ENCODE measurements at regions not wholly inside any gene's neighbourhood (a gene's known extent, or its start where the extent isn't known, plus 50 kb on each side); places are given as distances from the start of the nearest gene placed in this dataset.

DNA sequence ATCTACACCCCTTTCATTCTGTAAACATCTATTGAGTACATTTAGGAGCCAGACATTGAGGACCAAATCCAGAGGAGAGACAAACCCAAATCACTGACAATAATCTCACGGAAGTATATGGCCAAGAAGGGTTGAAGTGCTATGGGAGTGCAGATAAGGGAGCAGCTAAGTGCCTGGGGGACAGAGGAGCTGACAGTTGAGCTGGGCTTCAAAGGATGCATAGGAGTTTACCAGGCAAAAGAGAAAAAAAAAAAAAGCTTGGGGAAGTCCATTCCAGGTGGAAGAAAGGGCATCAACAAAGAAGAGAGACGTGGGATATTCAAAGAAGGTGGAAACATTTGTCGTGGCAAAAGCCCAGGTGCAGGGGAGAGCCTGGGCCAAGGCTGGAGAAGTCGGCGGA is 60.5 kb upstream of the NANOS1 start:
- no peaks in the 10 kb centered on the region for H3K9me3 ChIP-seq (ENCODE audit: severe bottlenecking)
- no peak overlapping the region for H3K4me3 ChIP-seq (ENCODE audit: severe bottlenecking)
- no peaks in the 10 kb centered on the region for H3K27me3 ChIP-seq (ENCODE audit: insufficient read depth, poor library complexity, severe bottlenecking)
- H3K36me3 ChIP-seq (ENCODE audit: low read depth): no peaks in the 10 kb centered on the region
- no peak for DNase-seq (ENCODE audit: low spot score)
- no peak overlapping the region for H3K27ac ChIP-seq (ENCODE audit: poor library complexity, severe bottlenecking)
- TF ChIP-seq, protein P1, sequence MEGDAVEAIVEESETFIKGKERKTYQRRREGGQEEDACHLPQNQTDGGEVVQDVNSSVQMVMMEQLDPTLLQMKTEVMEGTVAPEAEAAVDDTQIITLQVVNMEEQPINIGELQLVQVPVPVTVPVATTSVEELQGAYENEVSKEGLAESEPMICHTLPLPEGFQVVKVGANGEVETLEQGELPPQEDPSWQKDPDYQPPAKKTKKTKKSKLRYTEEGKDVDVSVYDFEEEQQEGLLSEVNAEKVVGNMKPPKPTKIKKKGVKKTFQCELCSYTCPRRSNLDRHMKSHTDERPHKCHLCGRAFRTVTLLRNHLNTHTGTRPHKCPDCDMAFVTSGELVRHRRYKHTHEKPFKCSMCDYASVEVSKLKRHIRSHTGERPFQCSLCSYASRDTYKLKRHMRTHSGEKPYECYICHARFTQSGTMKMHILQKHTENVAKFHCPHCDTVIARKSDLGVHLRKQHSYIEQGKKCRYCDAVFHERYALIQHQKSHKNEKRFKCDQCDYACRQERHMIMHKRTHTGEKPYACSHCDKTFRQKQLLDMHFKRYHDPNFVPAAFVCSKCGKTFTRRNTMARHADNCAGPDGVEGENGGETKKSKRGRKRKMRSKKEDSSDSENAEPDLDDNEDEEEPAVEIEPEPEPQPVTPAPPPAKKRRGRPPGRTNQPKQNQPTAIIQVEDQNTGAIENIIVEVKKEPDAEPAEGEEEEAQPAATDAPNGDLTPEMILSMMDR (IDR thresholded peaks at IDR 0.05; ENCODE audit: poor library complexity, severe bottlenecking): no peak
- ATAC-seq (ENCODE audit: low read depth): no peak
- H3K4me1 ChIP-seq (ENCODE audit: insufficient read depth, poor library complexity, severe bottlenecking): no peaks in the 10 kb centered on the region

- Histone ChIP-seq H3K9me3 (ENCODE audit: severe bottlenecking) (no peaks in the 10 kb centered on the region), H3K4me1 (ENCODE audit: insufficient read depth, poor library complexity, severe bottlenecking) (no peaks in the 10 kb centered on the region), H3K36me3 (ENCODE audit: low read depth) (no peaks in the 10 kb centered on the region), H3K27me3 (ENCODE audit: insufficient read depth, poor library complexity, severe bottlenecking) (no peaks in the 10 kb centered on the region), H3K4me3 (ENCODE audit: severe bottlenecking) (no peak overlapping the region), H3K27ac (ENCODE audit: poor library complexity, severe bottlenecking) (no peak overlapping the region)
- no peak for ATAC-seq (ENCODE audit: low read depth)
- TF ChIP-seq, protein P1 (IDR thresholded peaks at IDR 0.05; ENCODE audit: poor library complexity, severe bottlenecking): no peak
- DNase-seq (ENCODE audit: low spot score): no peak
Measured at GRCh38 chr10:118970770-118971169, 58.7 kb upstream of the NANOS1 start.

GRCh38 chr10:118971187-118971586 is 58.3 kb upstream of the NANOS1 start:
- H3K4me1 ChIP-seq (ENCODE audit: insufficient read depth, poor library complexity, severe bottlenecking): no peaks in the 10 kb centered on the region
- H3K9me3 ChIP-seq (ENCODE audit: severe bottlenecking): no peaks in the 10 kb centered on the region
- H3K4me3 ChIP-seq (ENCODE audit: severe bottlenecking): no peak overlapping the region
- no peaks in the 10 kb centered on the region for H3K27me3 ChIP-seq (ENCODE audit: insufficient read depth, poor library complexity, severe bottlenecking)
- DNase-seq (ENCODE audit: low spot score) (no peak), ATAC-seq (ENCODE audit: low read depth) (no peak)
- H3K36me3 ChIP-seq (ENCODE audit: low read depth): no peaks in the 10 kb centered on the region
- no peak overlapping the region for H3K27ac ChIP-seq (ENCODE audit: poor library complexity, severe bottlenecking)
- TF ChIP-seq, protein P1 (IDR thresholded peaks at IDR 0.05; ENCODE audit: poor library complexity, severe bottlenecking): no peak

DNA sequence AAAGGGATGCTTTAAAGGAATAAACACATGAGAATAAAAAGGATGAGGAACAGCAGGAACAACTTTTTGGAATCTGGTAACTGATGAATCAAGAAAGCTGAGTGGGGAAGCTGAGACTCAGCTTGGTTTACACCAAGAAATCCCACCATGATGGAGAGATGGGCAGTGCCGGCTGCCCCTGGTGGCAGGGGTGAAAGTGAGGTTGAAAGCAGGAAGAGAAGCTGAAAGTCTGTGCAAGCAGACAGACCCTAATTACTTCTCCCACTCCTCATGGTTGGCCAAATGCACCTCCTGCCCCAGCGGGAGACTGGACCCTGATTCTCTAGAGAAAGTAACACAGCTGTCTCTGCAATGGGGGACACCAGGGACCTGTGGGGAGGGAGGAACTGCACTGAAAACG is 57.6 kb upstream of the NANOS1 start:
- no peak overlapping the region for H3K27ac ChIP-seq (ENCODE audit: poor library complexity, severe bottlenecking)
- H3K4me1 ChIP-seq (ENCODE audit: insufficient read depth, poor library complexity, severe bottlenecking): no peaks in the 10 kb centered on the region
- ATAC-seq (ENCODE audit: low read depth) (no peak), DNase-seq (ENCODE audit: low spot score) (no peak)
- H3K27me3 ChIP-seq (ENCODE audit: insufficient read depth, poor library complexity, severe bottlenecking): no peaks in the 10 kb centered on the region
- H3K36me3 ChIP-seq (ENCODE audit: low read depth): no peaks in the 10 kb centered on the region
- TF ChIP-seq, protein P1 (IDR thresholded peaks at IDR 0.05; ENCODE audit: poor library complexity, severe bottlenecking): no peak
- no peak overlapping the region for H3K4me3 ChIP-seq (ENCODE audit: severe bottlenecking)
- no peaks in the 10 kb centered on the region for H3K9me3 ChIP-seq (ENCODE audit: severe bottlenecking)

GRCh38 chr10:118973744-118974143 is 55.8 kb upstream of the NANOS1 start:
- no peak for DNase-seq (ENCODE audit: low spot score)
- TF ChIP-seq, protein P1 (IDR thresholded peaks at IDR 0.05; ENCODE audit: poor library complexity, severe bottlenecking): no peak
- H3K4me3 ChIP-seq (ENCODE audit: severe bottlenecking): no peak overlapping the region

More at GRCh38 chr10:118973744-118974143, 55.8 kb upstream of the NANOS1 start:
- H3K27me3 ChIP-seq (ENCODE audit: insufficient read depth, poor library complexity, severe bottlenecking): no peaks in the 10 kb centered on the region
- H3K4me1 ChIP-seq (ENCODE audit: insufficient read depth, poor library complexity, severe bottlenecking): no peaks in the 10 kb centered on the region
- H3K36me3 ChIP-seq (ENCODE audit: low read depth): no peaks in the 10 kb centered on the region
- H3K27ac ChIP-seq (ENCODE audit: poor library complexity, severe bottlenecking): no peak overlapping the region
- ATAC-seq (ENCODE audit: low read depth): no peak
- no peaks in the 10 kb centered on the region for H3K9me3 ChIP-seq (ENCODE audit: severe bottlenecking)

Measured in RWPE2 (cell line).